Osteocyte (in vitro differentiated cells): ENCODE measurements at regions not wholly inside any gene's neighbourhood (a gene's known extent, or its start where the extent isn't known, plus 50 kb on each side); places are given as distances from the start of the nearest gene placed in this dataset.

ENCODE experiments used
- DNase-seq: peaks from one replicate; pipeline ENCODE4 v3.0.0; 2021; ENCODE audit warnings: mixed read lengths; ENCODE audit not compliant: unreplicated experiment; ENCODE audit errors: extremely low spot score
- H3K27ac Mint-ChIP-seq: one replicate; pipeline ENCODE4 v1.8.0; 2021; ENCODE audit warnings: mild to moderate bottlenecking, mixed read lengths; ENCODE audit not compliant: unreplicated experiment
- H3K27me3 Mint-ChIP-seq: one replicate; pipeline ENCODE4 v1.8.0; 2021; ENCODE audit warnings: mixed read lengths; ENCODE audit not compliant: unreplicated experiment
- H3K36me3 Mint-ChIP-seq: one replicate; pipeline ENCODE4 v1.8.0; 2021; ENCODE audit warnings: mixed read lengths; ENCODE audit not compliant: unreplicated experiment
- H3K4me1 Mint-ChIP-seq: one replicate; pipeline ENCODE4 v1.8.0; 2021; ENCODE audit warnings: mixed read lengths; ENCODE audit not compliant: unreplicated experiment
- H3K4me3 Mint-ChIP-seq: one replicate; pipeline ENCODE4 v1.8.0; 2021; ENCODE audit warnings: mild to moderate bottlenecking, moderate library complexity, mixed read lengths; ENCODE audit not compliant: unreplicated experiment
- H3K9me3 Mint-ChIP-seq: one replicate; pipeline ENCODE4 v1.8.0; 2021; ENCODE audit warnings: mixed read lengths; ENCODE audit not compliant: unreplicated experiment
- TF ChIP-seq, protein P1 (sequence below): fragments of 200-600 bp; sonication (generic); IDR thresholded peaks from 2 replicates; pipeline ENCODE4 v1.5.0; 2021; ENCODE audit warnings: antibody characterized with exemption, mild to moderate bottlenecking, moderate library complexity

DNA sequence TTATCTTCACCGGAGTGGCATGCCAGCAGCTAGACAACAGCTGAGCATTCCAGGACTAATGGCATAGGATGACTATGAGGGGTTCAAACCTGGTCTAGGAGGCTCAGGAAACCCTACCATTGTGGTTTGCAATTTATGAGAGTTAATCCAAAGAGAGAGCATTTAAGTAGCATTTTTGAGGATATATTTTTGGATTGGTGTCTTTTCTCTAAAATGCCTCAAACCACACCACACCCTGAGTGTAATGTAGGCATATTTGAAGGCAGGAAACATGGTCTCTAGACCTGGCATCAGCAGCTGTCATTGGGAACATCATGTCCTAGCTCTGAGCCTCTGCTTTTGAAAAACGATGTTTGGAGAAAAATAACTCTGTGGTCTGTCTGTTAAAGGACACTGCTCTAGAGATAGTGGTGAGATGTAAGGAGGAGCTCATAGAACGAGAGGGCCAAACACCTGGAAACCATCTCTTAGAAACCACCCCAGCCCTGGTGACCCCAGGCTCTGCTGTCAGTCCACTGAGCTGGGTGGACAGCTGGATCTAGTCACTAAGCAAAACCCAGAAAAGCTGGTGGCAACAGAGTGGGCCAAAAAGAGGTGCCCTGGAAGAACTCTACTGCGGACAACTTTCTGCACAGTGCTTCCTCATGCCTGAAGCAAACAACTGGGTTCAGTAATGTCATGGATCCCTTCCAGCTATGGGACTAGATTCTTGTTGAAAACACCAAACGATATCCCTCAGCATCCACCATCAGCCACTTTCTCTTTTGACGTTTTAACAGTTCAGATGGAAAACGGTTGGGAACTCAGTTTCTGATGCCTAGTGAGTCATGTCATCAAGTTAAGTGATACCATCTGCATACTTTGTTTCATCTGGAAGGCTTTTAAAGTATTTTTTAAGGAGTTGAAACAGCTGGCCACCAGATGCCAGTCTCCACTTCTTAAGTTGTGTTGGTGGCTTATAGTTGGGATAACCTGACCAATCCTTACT lies 100.2 kb upstream of the C1QTNF7 start:
- peaks cover 16% of the 10 kb centered on the region for H3K4me1 Mint-ChIP-seq
- H3K4me3 Mint-ChIP-seq: no peak overlapping the region
- DNase-seq: no peak

DNA sequence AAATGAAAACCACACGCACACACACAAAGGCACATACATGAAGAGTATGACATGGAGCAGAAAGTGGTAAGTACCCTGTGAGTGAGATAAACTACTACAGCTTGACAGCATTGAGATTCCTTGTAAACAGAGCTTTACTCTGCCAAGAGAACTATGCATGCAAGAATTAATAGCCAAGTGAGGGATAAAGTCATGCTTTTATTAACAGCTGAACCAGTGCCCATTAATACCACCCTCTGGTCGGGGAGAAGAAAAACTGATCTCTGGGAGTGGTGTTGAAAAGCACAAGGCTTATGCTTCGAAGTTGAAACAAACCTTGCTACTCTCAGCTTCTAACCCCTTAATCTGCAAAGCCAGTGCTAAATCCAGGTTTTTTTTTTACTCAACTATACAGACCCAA lies 95.9 kb upstream of the C1QTNF7 start:
- H3K9me3 Mint-ChIP-seq: no peaks in the 10 kb centered on the region
- H3K4me3 Mint-ChIP-seq: no peak overlapping the region
- no peak for DNase-seq
- TF ChIP-seq, protein P1, sequence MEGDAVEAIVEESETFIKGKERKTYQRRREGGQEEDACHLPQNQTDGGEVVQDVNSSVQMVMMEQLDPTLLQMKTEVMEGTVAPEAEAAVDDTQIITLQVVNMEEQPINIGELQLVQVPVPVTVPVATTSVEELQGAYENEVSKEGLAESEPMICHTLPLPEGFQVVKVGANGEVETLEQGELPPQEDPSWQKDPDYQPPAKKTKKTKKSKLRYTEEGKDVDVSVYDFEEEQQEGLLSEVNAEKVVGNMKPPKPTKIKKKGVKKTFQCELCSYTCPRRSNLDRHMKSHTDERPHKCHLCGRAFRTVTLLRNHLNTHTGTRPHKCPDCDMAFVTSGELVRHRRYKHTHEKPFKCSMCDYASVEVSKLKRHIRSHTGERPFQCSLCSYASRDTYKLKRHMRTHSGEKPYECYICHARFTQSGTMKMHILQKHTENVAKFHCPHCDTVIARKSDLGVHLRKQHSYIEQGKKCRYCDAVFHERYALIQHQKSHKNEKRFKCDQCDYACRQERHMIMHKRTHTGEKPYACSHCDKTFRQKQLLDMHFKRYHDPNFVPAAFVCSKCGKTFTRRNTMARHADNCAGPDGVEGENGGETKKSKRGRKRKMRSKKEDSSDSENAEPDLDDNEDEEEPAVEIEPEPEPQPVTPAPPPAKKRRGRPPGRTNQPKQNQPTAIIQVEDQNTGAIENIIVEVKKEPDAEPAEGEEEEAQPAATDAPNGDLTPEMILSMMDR: no peak
- no peaks in the 10 kb centered on the region for H3K36me3 Mint-ChIP-seq
- peaks cover 23% of the 10 kb centered on the region for H3K4me1 Mint-ChIP-seq
- H3K27me3 Mint-ChIP-seq: no peaks in the 10 kb centered on the region
- H3K27ac Mint-ChIP-seq: no peak overlapping the region

More for the DNA sequence above, 100.2 kb upstream of the C1QTNF7 start:
- TF ChIP-seq, protein P1: no peak
- Mint-ChIP-seq H3K9me3 (no peaks in the 10 kb centered on the region), H3K27ac (peak overlapping the region; percentile 27), H3K27me3 (no peaks in the 10 kb centered on the region), H3K36me3 (no peaks in the 10 kb centered on the region)

DNA sequence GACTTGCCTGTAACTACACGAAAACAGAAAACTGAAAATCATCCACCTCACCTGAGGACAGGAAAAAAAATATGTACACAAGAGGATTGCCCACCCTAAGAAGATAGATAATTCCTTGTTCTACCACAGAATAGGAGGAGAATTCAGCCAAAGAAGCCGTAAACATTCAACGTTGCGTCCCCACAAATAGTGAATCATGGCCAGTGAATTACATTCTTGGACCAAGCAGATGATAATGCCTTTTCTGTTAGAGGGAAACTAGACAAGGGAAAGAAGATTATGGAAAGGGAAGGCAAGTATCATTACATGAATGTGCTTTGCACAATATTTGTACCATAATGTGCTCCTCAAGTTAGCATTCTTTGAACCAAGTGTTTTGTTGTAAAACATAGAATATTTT lies 95.5 kb upstream of the C1QTNF7 start:
- Mint-ChIP-seq H3K36me3 (no peaks in the 10 kb centered on the region), H3K9me3 (no peaks in the 10 kb centered on the region), H3K4me1 (peaks cover 20% of the 10 kb centered on the region), H3K4me3 (no peak overlapping the region), H3K27ac (no peak overlapping the region), H3K27me3 (no peaks in the 10 kb centered on the region)
- no peak for DNase-seq
- TF ChIP-seq, protein P1: no peak

DNA sequence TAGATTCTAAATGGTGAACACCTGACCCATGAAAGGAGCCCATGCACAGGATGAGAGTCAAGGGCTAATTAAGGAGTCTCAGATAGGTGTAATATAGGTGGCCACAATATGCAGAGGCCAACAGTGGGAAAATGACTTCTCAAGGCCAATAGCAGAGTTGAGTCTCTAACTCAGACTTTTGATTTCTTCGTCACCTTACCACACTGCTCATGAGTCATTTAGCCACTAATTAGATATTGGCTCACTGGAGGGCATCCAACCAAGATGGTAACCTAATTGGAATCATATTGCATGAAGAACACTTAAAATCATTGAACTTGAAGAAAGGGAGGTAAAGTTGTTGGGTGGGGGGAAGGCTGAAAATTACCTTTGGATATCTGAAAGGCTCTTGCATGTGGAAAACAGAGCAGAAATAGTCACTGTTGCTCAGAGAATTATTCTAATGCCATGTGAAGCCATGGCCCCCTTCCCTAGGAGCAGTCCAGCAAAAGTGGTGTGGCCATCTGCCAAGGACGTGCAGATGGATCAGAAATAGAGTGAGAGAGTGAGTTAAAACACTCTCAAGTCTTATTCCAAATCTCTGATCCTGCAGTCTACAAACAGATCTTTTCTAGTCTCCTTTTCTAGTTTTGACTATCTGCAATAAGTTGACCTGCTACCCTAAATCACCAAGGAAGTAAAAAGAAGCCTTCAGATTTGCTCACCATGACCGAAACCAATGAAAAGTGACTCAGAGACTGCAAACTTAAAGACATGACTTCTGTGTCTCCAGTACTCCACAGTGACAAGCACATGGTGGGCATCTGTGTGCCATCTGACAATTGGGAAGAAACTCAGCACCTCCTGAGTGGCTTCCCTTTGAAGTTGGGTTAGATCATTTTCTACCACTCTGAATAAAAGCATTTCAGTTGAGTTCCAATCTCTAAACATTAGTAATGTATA lies 93.9 kb upstream of the C1QTNF7 start:
- Mint-ChIP-seq H3K9me3 (no peaks in the 10 kb centered on the region), H3K4me1 (peaks cover 10% of the 10 kb centered on the region), H3K4me3 (no peak overlapping the region), H3K27ac (no peak overlapping the region), H3K27me3 (no peaks in the 10 kb centered on the region), H3K36me3 (no peaks in the 10 kb centered on the region)
- DNase-seq: no peak
- TF ChIP-seq, protein P1: no peak
